NT2/D1 (cell line): ENCODE measurements at regions not wholly inside any gene's neighbourhood (a gene's known extent, or its start where the extent isn't known, plus 50 kb on each side); places are given as distances from the start of the nearest gene placed in this dataset.

ENCODE experiments used
- SUZ12 ChIP-seq: IDR thresholded peaks from 2 replicates; pipeline ENCODE4 v1.6.1; 2011; ENCODE audit not compliant: insufficient read length, insufficient read depth; ENCODE audit errors: extremely low read depth
- YY1 ChIP-seq: IDR thresholded peaks from 2 replicates; pipeline ENCODE4 v1.6.1; 2011; ENCODE audit not compliant: insufficient read length, insufficient read depth

DNA sequence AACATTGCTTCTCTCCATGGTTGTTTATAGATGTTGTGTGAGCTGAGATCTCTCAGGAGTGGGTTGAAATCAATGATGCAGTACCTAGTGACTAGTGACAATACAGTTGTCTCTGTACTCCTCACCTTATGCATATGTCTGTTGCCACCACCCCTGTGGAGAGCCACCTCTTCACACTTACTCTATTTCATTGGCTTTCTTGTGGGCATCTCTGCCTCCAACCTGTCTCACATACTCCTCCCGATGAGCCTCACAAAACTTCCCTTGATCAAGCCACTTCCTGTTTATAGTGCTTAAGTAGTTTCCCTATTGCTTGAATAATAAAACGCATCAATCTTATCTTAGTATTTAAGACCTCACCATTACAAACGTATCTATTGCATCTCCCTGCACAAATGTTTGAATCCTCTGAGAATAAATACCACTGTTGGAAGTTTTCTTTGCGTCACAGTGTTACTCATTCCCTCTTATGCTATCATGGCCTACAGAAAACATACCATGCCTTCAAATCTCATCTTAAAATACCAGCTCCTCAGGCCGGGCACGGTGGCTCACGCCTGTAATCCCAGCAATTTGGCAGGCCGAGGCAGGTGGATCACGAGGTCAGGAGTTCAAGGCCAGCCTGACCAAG is 54.7 kb upstream of the GREM2 start:
- no peak for TF ChIP-seq YY1
- TF ChIP-seq SUZ12: no peak
